H1 (cell line): ENCODE measurements at regions not wholly inside any gene's neighbourhood (a gene's known extent, or its start where the extent isn't known, plus 50 kb on each side); places are given as distances from the start of the nearest gene placed in this dataset.

Source experiments
- CTCF ChIA-PET: fragments of 300-600 bp; sonication (Branson Sonifier 250); formaldehyde crosslinking; loops from one replicate; lab custom pipeline; 2021; ENCODE audit not compliant: partially characterized antibody; lab: Charles Lee
- POLR2A ChIA-PET: fragments of 300-600 bp; sonication (Branson Sonifier 250); formaldehyde crosslinking; loops from one replicate; lab custom pipeline; 2021; ENCODE audit warnings: inconsistent platforms; ENCODE audit not compliant: partially characterized antibody; lab: Charles Lee
- DNase-seq, 2 experiments: peaks; one replicate each; pipeline versions ENCODE4 v3.0.0 to v3.0.0-alpha.2; 2010 to 2022; ENCODE audit warnings: low spot score in 2 of 2, low read depth in 1 of 2, mixed read lengths in 1 of 2
- FAIRE-seq: peaks from 2 replicates; lab custom pipeline; 2011; peaks lifted over from hg19 to GRCh38; lab: Jason Lieb, UNC
- H2AFZ ChIP-seq: 2 replicates; pipeline ENCODE4 v1.8.1; 2012; ENCODE audit warnings: low read length, inconsistent platforms
- H2AK5ac ChIP-seq: 2 replicates; pipeline ENCODE4 v1.6.1; 2013; ENCODE audit warnings: low read depth, low read length
- H2BK120ac ChIP-seq: replicated peaks from 2 replicates; pipeline ENCODE3; 2013; ENCODE audit warnings: low read depth, low read length, inconsistent platforms
- H2BK12ac ChIP-seq: 2 replicates; pipeline ENCODE4 v1.6.1; 2013; ENCODE audit warnings: low read depth, low read length
- H2BK15ac ChIP-seq: 2 replicates; pipeline ENCODE4 v1.6.1; 2013; ENCODE audit warnings: low read length
- H2BK20ac ChIP-seq: 2 replicates; pipeline ENCODE4 v1.6.1; 2013; ENCODE audit warnings: low read length
- H2BK5ac ChIP-seq: 2 replicates; pipeline ENCODE4 v1.6.1; 2013; ENCODE audit warnings: low read depth, low read length
- H3K14ac ChIP-seq: 2 replicates; pipeline ENCODE4 v1.6.1; 2013; ENCODE audit warnings: inconsistent platforms; ENCODE audit not compliant: insufficient read length
- H3K18ac ChIP-seq: 2 replicates; pipeline ENCODE4 v1.6.1; 2013; ENCODE audit warnings: low read length; ENCODE audit errors: extremely low read depth
- H3K23ac ChIP-seq: 2 replicates; pipeline ENCODE4 v1.6.1; 2013; ENCODE audit warnings: inconsistent platforms; ENCODE audit not compliant: insufficient read length
- H3K23me2 ChIP-seq: 2 replicates; pipeline ENCODE4 v1.6.1; 2013; ENCODE audit warnings: low read depth, low read length
- H3K27ac ChIP-seq: 2 replicates; pipeline ENCODE4 v1.6.1; 2011; ENCODE audit warnings: low read depth, low read length, inconsistent platforms
- H3K27me3 ChIP-seq, 4 experiments: replicated peaks in 1 of 4; 1 replicate in 1 of 4; 2 replicates in 3 of 4; pipeline versions ENCODE4 v1.6.1 to v1.8.1; 2011 to 2013; ENCODE audit warnings: low read length in 3 of 4, mild to moderate bottlenecking in 3 of 4, inconsistent platforms in 2 of 4, mixed read lengths in 2 of 4, moderate library complexity in 1 of 4; ENCODE audit not compliant: control insufficient read depth in 3 of 4, insufficient read depth in 3 of 4; ENCODE audit errors: extremely low read depth in 1 of 4
- H3K36me3 ChIP-seq, 4 experiments: 2 replicates each; pipeline versions ENCODE4 v1.6.1 to v1.8.1; 2011 to 2013; ENCODE audit warnings: mild to moderate bottlenecking in 4 of 4, low read length in 3 of 4, moderate library complexity in 2 of 4, control low read depth in 1 of 4, inconsistent platforms in 1 of 4; ENCODE audit not compliant: insufficient read depth in 4 of 4, control insufficient read depth in 2 of 4
- H3K4ac ChIP-seq: replicated peaks from 2 replicates; pipeline ENCODE3; 2013; ENCODE audit warnings: low read length, low read depth, mixed read lengths, inconsistent platforms; ENCODE audit not compliant: insufficient read length
- H3K4me1 ChIP-seq, 4 experiments: replicated peaks in 1 of 4; 1 replicate in 1 of 4; 2 replicates in 3 of 4; pipeline versions ENCODE4 v1.6.1 to v1.8.1; 2011 to 2013; ENCODE audit warnings: low read length in 3 of 4, inconsistent platforms in 2 of 4, mixed read lengths in 1 of 4; ENCODE audit not compliant: insufficient read depth in 4 of 4, control insufficient read depth in 3 of 4
- H3K4me2 ChIP-seq, 2 experiments: 2 replicates each; pipeline versions ENCODE4 v1.6.1 to v1.8.1; 2011 to 2013; ENCODE audit warnings: low read depth in 2 of 2, low read length in 2 of 2, control low read depth in 1 of 2, inconsistent platforms in 1 of 2, mild to moderate bottlenecking in 1 of 2; ENCODE audit not compliant: insufficient read depth in 1 of 2
- H3K4me3 ChIP-seq, 4 experiments: fragments of 200-600, 300-600 bp in 1 of 4; sonication (generic), shearing (Covaris generic), sonication (Bioruptor Twin) in 1 of 4; 2 replicates each; pipeline versions ENCODE4 v1.5.1 to v1.8.1; 2011 to 2016; ENCODE audit warnings: low read length in 4 of 4, low read depth in 3 of 4, control low read depth in 2 of 4, inconsistent platforms in 2 of 4, mild to moderate bottlenecking in 2 of 4, mixed read lengths in 1 of 4, moderate library complexity in 1 of 4; ENCODE audit not compliant: insufficient read depth in 2 of 4; ENCODE audit errors: extremely low read depth in 1 of 4
- H3K56ac ChIP-seq: replicated peaks from 2 replicates; pipeline ENCODE3; 2013; ENCODE audit warnings: low read depth, mild to moderate bottlenecking, mixed read lengths, low read length, inconsistent platforms; ENCODE audit not compliant: insufficient read length
- H3K79me1 ChIP-seq: 2 replicates; pipeline ENCODE4 v1.6.1; 2013; ENCODE audit warnings: low read depth, low read length, control low read depth
- H3K79me2 ChIP-seq, 2 experiments: 2 replicates each; pipeline versions ENCODE4 v1.6.1 to v1.8.1; 2012 to 2013; ENCODE audit warnings: low read length in 2 of 2, mild to moderate bottlenecking in 2 of 2, inconsistent platforms in 1 of 2; ENCODE audit not compliant: insufficient read depth in 2 of 2, control insufficient read depth in 1 of 2
- H3K9ac ChIP-seq, 4 experiments: replicated peaks in 1 of 4; 1 replicate in 1 of 4; 2 replicates in 3 of 4; pipeline versions ENCODE4 v1.6.1 to v1.8.1; 2011 to 2013; ENCODE audit warnings: low read depth in 3 of 4, low read length in 3 of 4, control low read depth in 2 of 4, mild to moderate bottlenecking in 2 of 4, moderate library complexity in 2 of 4, inconsistent platforms in 1 of 4; ENCODE audit errors: extremely low read depth in 1 of 4
- H3K9me3 ChIP-seq, 2 experiments: 2 replicates each; pipeline versions ENCODE4 v1.6.1 to v1.8.1; 2012 to 2013; ENCODE audit warnings: mild to moderate bottlenecking in 2 of 2, moderate library complexity in 2 of 2, control low read depth in 1 of 2, inconsistent platforms in 1 of 2, low read depth in 1 of 2, low read length in 1 of 2, mixed read lengths in 1 of 2; ENCODE audit not compliant: insufficient read depth in 2 of 2
- H4K20me1 ChIP-seq, 2 experiments: replicated peaks in 1 of 2; 2 replicates each; pipeline versions ENCODE3 to v1.8.1; 2011 to 2013; ENCODE audit warnings: inconsistent platforms in 2 of 2, low read length in 2 of 2, mild to moderate bottlenecking in 1 of 2; ENCODE audit not compliant: insufficient read depth in 2 of 2, control insufficient read depth in 1 of 2
- H4K5ac ChIP-seq: 2 replicates; pipeline ENCODE4 v1.6.1; 2013; ENCODE audit warnings: low read length, low read depth, mixed read lengths, inconsistent platforms; ENCODE audit not compliant: insufficient read length
- H4K8ac ChIP-seq: 2 replicates; pipeline ENCODE4 v1.8.0; 2013; ENCODE audit warnings: mild to moderate bottlenecking, moderate library complexity, low read length, inconsistent platforms; ENCODE audit not compliant: insufficient read depth; ENCODE audit errors: extremely low read depth
- H4K91ac ChIP-seq: replicated peaks from 2 replicates; pipeline ENCODE3; 2013; ENCODE audit warnings: low read length, mixed read lengths, inconsistent platforms; ENCODE audit not compliant: insufficient read length
- CEBPB ChIP-seq: IDR thresholded peaks from 2 replicates; pipeline ENCODE4 v1.6.1; 2012; ENCODE audit warnings: low read depth, low read length
- CREB1 ChIP-seq: IDR thresholded peaks from 2 replicates; pipeline ENCODE4 v1.6.1; 2012; ENCODE audit warnings: inconsistent platforms
- EGR1 ChIP-seq: IDR thresholded peaks from 2 replicates; pipeline ENCODE4 v1.6.1; 2011; ENCODE audit warnings: low read depth, low read length, borderline replicate concordance
- HDAC2 ChIP-seq, 2 experiments: fragments of 300-600 bp in 1 of 2; sonication (generic) in 1 of 2; IDR thresholded peaks; 2 replicates each; pipeline ENCODE4 v1.6.1; 2011 to 2012; ENCODE audit warnings: low read depth in 2 of 2, low read length in 2 of 2, mild to moderate bottlenecking in 2 of 2, moderate library complexity in 2 of 2, borderline replicate concordance in 1 of 2, inconsistent platforms in 1 of 2
- KDM1A ChIP-seq: fragments of 200-600, 300-600 bp; sonication (generic); IDR thresholded peaks from 2 replicates; pipeline ENCODE4 v1.7.1; 2016; ENCODE audit warnings: mild to moderate bottlenecking, low read length, borderline replicate concordance
- RBBP5 ChIP-seq: IDR thresholded peaks from 2 replicates; pipeline ENCODE4 v1.7.1; 2012; ENCODE audit warnings: low read depth, mild to moderate bottlenecking, inconsistent platforms, low read length, moderate library complexity, borderline replicate concordance
- RNF2 ChIP-seq: fragments of 200-900, 300-1000 bp; sonication (generic); IDR thresholded peaks from 2 replicates; pipeline ENCODE4 v1.7.1; 2016; ENCODE audit warnings: borderline replicate concordance, low read depth, mild to moderate bottlenecking, antibody characterized with exemption, low read length; ENCODE audit not compliant: poor library complexity, severe bottlenecking; ENCODE audit errors: missing control alignments
- RXRA ChIP-seq: IDR thresholded peaks from 2 replicates; pipeline ENCODE4 v1.6.1; 2011; ENCODE audit warnings: low read depth, mild to moderate bottlenecking, low read length, moderate library complexity; ENCODE audit not compliant: insufficient read depth
- SIN3A ChIP-seq, 2 experiments: IDR thresholded peaks in 1 of 2; conservative IDR thresholded peaks in 1 of 2; 2 replicates each; pipeline ENCODE4 v1.6.1; 2011 to 2012; ENCODE audit warnings: low read length in 2 of 2, improper control_type of control experiment in 1 of 2, low read depth in 1 of 2, mild to moderate bottlenecking in 1 of 2
- SIRT6 ChIP-seq: IDR thresholded peaks from one replicate; pipeline ENCODE4 v1.7.1; 2012; ENCODE audit warnings: low read length, inconsistent platforms
- SP1 ChIP-seq: IDR thresholded peaks from 2 replicates; pipeline ENCODE4 v1.6.1; 2011; ENCODE audit warnings: low read depth, low read length
- SP2 ChIP-seq: IDR thresholded peaks from 2 replicates; pipeline ENCODE4 v1.6.1; 2012; ENCODE audit warnings: mild to moderate bottlenecking, low read length, inconsistent platforms
- ZNF274 ChIP-seq: IDR thresholded peaks from 2 replicates; pipeline ENCODE4 v1.7.0; 2012; ENCODE audit warnings: low read length, borderline replicate concordance; ENCODE audit errors: extremely low read depth
- TF ChIP-seq, protein P1 (sequence below): IDR thresholded peaks from 2 replicates; pipeline ENCODE4 v1.6.1; 2011; ENCODE audit warnings: low read length, improper control_type of control experiment
- TF ChIP-seq, protein P2 (sequence below): IDR thresholded peaks from 2 replicates; pipeline ENCODE4 v1.6.1; 2012; ENCODE audit warnings: inconsistent platforms

DNA sequence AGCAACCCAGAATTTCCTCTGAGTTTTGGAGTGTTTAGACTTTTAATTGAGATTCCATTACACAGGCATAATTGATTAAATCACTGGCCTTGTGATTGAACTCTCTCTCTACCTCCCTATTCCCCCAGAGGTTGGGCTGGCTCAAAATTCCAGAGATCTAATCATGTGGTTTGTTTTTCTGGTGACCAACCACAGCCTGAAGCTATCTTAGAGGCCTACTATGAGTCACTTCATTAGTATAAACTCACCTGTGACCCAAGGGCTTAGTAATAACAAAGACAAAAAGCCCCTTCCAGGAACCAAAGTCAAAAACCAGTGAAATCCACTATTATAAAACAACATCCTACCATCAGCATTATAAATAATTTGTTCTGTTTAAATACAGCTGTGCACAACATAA, 992.5 kb upstream of the CITED2 start:
- Histone ChIP-seq H4K8ac (no peak overlapping the region), H3K56ac (no peak overlapping the region), H3K4me2 (no peak overlapping the region), H3K23me2 (no peaks in the 10 kb centered on the region), H4K20me1 (no peaks in the 10 kb centered on the region), H4K91ac (no peak overlapping the region), H4K5ac (no peak overlapping the region), H3K18ac (no peak overlapping the region), H3K14ac (no peak overlapping the region), H3K27ac (no peak overlapping the region), H2BK15ac (no peak overlapping the region), H3K4me1 (no peaks in the 10 kb centered on the region), H2BK20ac (no peak overlapping the region), H2BK12ac (no peak overlapping the region), H3K79me2 (no peaks in the 10 kb centered on the region), H3K4me3 (no peak overlapping the region), H3K79me1 (no peaks in the 10 kb centered on the region), H2AFZ (no peak overlapping the region), H3K36me3 (no peaks in the 10 kb centered on the region; a peak in 1 of 8 replicates), H2BK120ac (no peak overlapping the region), H2BK5ac (no peak overlapping the region), H3K23ac (no peak overlapping the region), H2AK5ac (no peak overlapping the region), H3K27me3 (no peaks in the 10 kb centered on the region), H3K4ac (no peak overlapping the region), H3K9ac (no peak overlapping the region), H3K9me3 (peaks cover 8 to 19% of the 10 kb centered on the region in 2 experiments)
- FAIRE-seq, result no peak
- CTCF ChIA-PET, result no interaction called here
- no peak for DNase-seq
- POLR2A ChIA-PET, result no interaction called here
- TF ChIP-seq SIN3A (conservative IDR thresholded peaks at IDR 0.05 in 1 of 2, IDR thresholded peaks at IDR 0.05 in 1 of 2; ENCODE audit: low read depth in 1 of 2, low read length in 2 of 2) (no peak), SIRT6 (no peak), RXRA (no peak), CEBPB (no peak), RBBP5 (no peak), EGR1 (no peak), ZNF274 (no peak), CREB1 (no peak), SP2 (no peak), HDAC2 (IDR thresholded peaks at IDR 0.05; ENCODE audit: borderline replicate concordance in 1 of 2, low read depth in 2 of 2, low read length in 2 of 2) (no peak), RNF2 (no peak), SP1 (no peak), KDM1A (no peak)
- TF ChIP-seq, protein P1, sequence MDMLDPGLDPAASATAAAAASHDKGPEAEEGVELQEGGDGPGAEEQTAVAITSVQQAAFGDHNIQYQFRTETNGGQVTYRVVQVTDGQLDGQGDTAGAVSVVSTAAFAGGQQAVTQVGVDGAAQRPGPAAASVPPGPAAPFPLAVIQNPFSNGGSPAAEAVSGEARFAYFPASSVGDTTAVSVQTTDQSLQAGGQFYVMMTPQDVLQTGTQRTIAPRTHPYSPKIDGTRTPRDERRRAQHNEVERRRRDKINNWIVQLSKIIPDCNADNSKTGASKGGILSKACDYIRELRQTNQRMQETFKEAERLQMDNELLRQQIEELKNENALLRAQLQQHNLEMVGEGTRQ, result no peak
- TF ChIP-seq, protein P2, sequence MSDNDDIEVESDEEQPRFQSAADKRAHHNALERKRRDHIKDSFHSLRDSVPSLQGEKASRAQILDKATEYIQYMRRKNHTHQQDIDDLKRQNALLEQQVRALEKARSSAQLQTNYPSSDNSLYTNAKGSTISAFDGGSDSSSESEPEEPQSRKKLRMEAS, result no peak
